Lung (tissue), 11 donors: ENCODE measurements at regions not wholly inside any gene's neighbourhood (a gene's known extent, or its start where the extent isn't known, plus 50 kb on each side); places are given as distances from the start of the nearest gene placed in this dataset.

Experiments used
- ATAC-seq: fragments of 200-7000 bp; cut with Tn5 transposase; one replicate; pipeline ENCODE4 v1.9.1; 2020; ENCODE audit warnings: moderate number of reproducible peaks; ENCODE audit not compliant: insufficient read depth, low FRiP score
- DNase-seq, 3 donors: peaks; one replicate each; pipeline ENCODE4 v3.0.0-alpha.2; 2013 to 2017
- H3K27ac ChIP-seq, 2 donors: one replicate each; pipeline ENCODE4 v1.5.1; 2013; ENCODE audit warnings: mild to moderate bottlenecking in 2 of 2, moderate library complexity in 2 of 2, control low read depth in 1 of 2, inconsistent platforms in 1 of 2, low read depth in 1 of 2, low read length in 1 of 2
- H3K27me3 ChIP-seq, 3 donors: one replicate each; pipeline ENCODE4 v1.5.1; 2013; ENCODE audit warnings: low read length in 2 of 3; ENCODE audit not compliant: control insufficient read depth in 3 of 3, insufficient read depth in 3 of 3
- H3K36me3 ChIP-seq, 4 donors: one replicate each; pipeline ENCODE4 v1.5.1; 2013; ENCODE audit warnings: low read length in 4 of 4, mild to moderate bottlenecking in 1 of 4, moderate library complexity in 1 of 4; ENCODE audit not compliant: control insufficient read depth in 4 of 4, insufficient read depth in 4 of 4
- H3K4me1 ChIP-seq, 5 donors: one replicate each; pipeline ENCODE4 v1.5.1; 2013; ENCODE audit warnings: low read length in 5 of 5, mild to moderate bottlenecking in 2 of 5, moderate library complexity in 1 of 5; ENCODE audit not compliant: control insufficient read depth in 5 of 5, insufficient read depth in 5 of 5
- H3K4me3 ChIP-seq: one replicate; pipeline ENCODE4 v1.5.1; 2013; ENCODE audit warnings: mild to moderate bottlenecking, control low read depth, moderate library complexity
- H3K9ac ChIP-seq, 2 donors: one replicate each; pipeline ENCODE4 v1.5.1; 2013; ENCODE audit warnings: low read length in 2 of 2, control low read depth in 1 of 2; ENCODE audit not compliant: insufficient read depth in 1 of 2
- H3K9me3 ChIP-seq, 4 donors: one replicate each; pipeline ENCODE4 v1.5.1; 2013; ENCODE audit warnings: low read length in 3 of 4, mild to moderate bottlenecking in 1 of 4, moderate library complexity in 1 of 4; ENCODE audit not compliant: control insufficient read depth in 4 of 4, insufficient read depth in 3 of 4
- CTCF ChIP-seq: IDR thresholded peaks from 2 replicates; pipeline ENCODE4 v1.5.1; 2012; ENCODE audit warnings: mild to moderate bottlenecking; ENCODE audit errors: control extremely low read depth, extremely low read depth
- WGBS, 2 donors: extraction: QIAGEN DNeasy Blood & Tissue Kit; methylation state at CpG; one replicate each; pipeline ENCODE4 v1.1.7; 2013; 5-methylcytosine and 5-hydroxymethylcytosine counted together
- donor health status: control.
- donor health status: control.
- donor health status: Bipolar disorder and iron deficiency.
- donor health status: healthy.
- donor health status: DM: yes; HTN: yes; CAD: no.

- no peaks in the 10 kb centered on the region for H3K36me3 ChIP-seq
- H3K27me3 ChIP-seq, result peaks cover 0 to 5% (median 0%) of the 10 kb centered on the region in 3 donors
- no peak overlapping the region for H3K27ac ChIP-seq
- no peak overlapping the region for H3K9ac ChIP-seq
- no peaks in the 10 kb centered on the region for H3K9me3 ChIP-seq
- TF ChIP-seq CTCF, result no peak
- H3K4me3 ChIP-seq, result no peak overlapping the region
- DNase-seq (peak in 1 of 3 donors; percentile 9), ATAC-seq (no peak)
- peaks cover 0 to 18% (median 10%) of the 10 kb centered on the region in 5 donors for H3K4me1 ChIP-seq
- WGBS, 2 donors, result 83 to 88% methylated on average over 12 of the region's 12 CpGs
Measured at GRCh38 chr11:69913591-69914285, 94.5 kb upstream of the FGF3 start.

DNA sequence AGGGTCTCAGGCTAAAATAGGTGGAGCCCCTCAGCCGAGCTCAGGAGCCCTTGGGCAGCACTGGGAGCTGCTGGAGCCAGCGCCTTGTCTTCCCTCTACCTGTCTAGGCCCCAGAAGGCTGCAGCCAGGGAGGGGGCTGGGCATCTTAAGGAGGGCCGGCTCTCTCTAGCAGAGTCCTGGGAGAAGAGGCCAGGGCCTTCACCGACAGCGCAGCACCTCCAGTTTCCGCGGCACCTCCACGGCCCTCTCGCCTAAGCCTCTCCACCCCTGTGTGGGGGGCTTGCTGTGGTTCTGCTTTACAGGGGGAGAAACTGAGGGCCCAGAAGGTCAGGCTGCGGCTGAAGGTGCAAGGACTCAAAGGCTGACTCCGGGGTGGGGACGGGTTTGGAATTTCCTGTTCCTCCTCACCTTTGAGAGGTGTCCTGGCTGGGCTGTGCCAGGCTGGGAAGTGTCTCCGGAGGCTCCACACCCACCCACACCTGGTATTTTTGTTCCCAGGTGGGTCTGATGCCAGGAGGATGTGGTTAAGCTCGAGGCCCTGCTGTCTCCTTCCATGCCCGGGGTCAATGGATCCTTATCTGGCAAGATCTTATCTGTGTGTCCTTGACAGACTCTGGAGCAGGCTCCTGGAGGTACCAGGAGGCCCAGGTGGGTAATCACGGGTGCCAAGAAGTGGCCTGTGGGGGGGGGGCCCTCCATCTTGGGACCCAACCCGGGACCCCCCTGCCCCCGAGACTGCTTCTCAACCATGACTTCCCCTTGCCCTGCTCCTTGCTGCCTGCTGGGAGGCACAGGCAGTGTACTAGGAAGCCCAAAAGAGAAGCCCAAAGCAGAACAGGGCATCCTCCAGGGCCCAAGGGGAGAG, 95.3 kb upstream of the FGF3 start:
- no peak overlapping the region for H3K4me3 ChIP-seq
- 62% methylated on average over 18 of the region's 18 CpGs for WGBS, 2 donors

DNA sequence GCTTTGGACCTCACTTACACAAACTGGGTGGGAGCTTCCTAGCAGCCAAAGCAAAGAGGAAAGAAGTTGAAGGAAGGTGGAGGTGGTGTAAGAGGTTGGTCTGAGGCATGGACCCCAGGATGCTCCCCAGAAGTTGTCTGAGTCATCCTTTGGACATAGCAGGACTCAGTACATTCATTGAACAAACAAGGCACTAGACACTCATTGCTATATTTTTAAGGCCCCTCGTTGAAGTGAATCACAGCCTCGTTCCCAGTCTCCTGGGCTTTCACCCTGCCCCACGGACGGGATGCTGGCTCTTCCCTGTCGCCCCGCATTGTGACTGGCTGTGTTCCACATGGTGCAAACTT, 95.9 kb upstream of the FGF3 start:
- H3K36me3 ChIP-seq, result no peaks in the 10 kb centered on the region
- H3K27me3 ChIP-seq, result peaks cover 0 to 5% (median 0%) of the 10 kb centered on the region in 3 donors
- peak overlapping the region in 1 of 2 donors; percentile 50 for H3K27ac ChIP-seq
- peaks cover 0 to 21% (median 9%) of the 10 kb centered on the region in 5 donors for H3K4me1 ChIP-seq
- no peak for ATAC-seq
- no peak overlapping the region for H3K4me3 ChIP-seq
- no peak overlapping the region for H3K9ac ChIP-seq
- H3K9me3 ChIP-seq, result no peaks in the 10 kb centered on the region
- TF ChIP-seq CTCF, result no peak
- no peak for DNase-seq
- WGBS, 2 donors, result 34 to 40% methylated on average over 6 of the region's 6 CpGs

More for the DNA sequence above, 95.3 kb upstream of the FGF3 start:
- H3K9me3 ChIP-seq, result no peaks in the 10 kb centered on the region
- H3K27me3 ChIP-seq, result peaks cover 0 to 5% (median 0%) of the 10 kb centered on the region in 3 donors
- H3K9ac ChIP-seq, result no peak overlapping the region
- ATAC-seq (no peak), DNase-seq (peak in 1 of 3 donors; percentile 8)
- H3K27ac ChIP-seq, result no peak overlapping the region
- peaks cover 0 to 24% (median 9%) of the 10 kb centered on the region in 5 donors for H3K4me1 ChIP-seq
- H3K36me3 ChIP-seq, result no peaks in the 10 kb centered on the region
- no peak for TF ChIP-seq CTCF
